ENCODE measurements at regions not wholly inside any gene's neighbourhood (a gene's known extent, or its start where the extent isn't known, plus 50 kb on each side); places are given as distances from the start of the nearest gene placed in this dataset.

DNA sequence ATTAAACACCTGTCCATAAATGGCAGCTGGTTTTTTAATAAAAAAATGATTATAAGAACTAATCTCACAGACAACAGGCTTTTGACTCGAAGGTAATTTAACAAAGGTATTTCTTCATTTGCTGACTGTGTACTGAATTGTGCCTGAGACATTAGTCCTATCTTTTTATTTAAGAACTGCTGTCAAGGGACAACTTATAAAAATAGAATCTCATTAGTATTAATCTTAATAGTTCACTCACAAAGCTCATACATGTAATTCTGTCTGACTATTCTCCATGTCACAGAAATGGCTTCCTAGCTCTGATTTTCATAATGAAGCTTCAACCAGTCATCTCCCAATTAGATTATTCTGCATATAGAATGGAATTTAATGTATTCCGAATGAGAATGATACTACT is 276.9 kb upstream of the PDZRN3 start:
- no peaks in the 10 kb centered on the region for H3K4me1 ChIP-seq
- H3K9ac ChIP-seq = no peak overlapping the region
- H3K27me3 ChIP-seq = no peaks in the 10 kb centered on the region
- no peak overlapping the region for H3K4me2 ChIP-seq
- H3K27ac ChIP-seq = no peak overlapping the region
- no peaks in the 10 kb centered on the region for H4K20me1 ChIP-seq
- H3K36me3 ChIP-seq = no peaks in the 10 kb centered on the region
- H3K4me3 ChIP-seq = no peak overlapping the region
- no peak for TF ChIP-seq Cebpa-rat (IDR thresholded peaks at IDR 0.05)
- H3K9me3 ChIP-seq = no peaks in the 10 kb centered on the region

DNA sequence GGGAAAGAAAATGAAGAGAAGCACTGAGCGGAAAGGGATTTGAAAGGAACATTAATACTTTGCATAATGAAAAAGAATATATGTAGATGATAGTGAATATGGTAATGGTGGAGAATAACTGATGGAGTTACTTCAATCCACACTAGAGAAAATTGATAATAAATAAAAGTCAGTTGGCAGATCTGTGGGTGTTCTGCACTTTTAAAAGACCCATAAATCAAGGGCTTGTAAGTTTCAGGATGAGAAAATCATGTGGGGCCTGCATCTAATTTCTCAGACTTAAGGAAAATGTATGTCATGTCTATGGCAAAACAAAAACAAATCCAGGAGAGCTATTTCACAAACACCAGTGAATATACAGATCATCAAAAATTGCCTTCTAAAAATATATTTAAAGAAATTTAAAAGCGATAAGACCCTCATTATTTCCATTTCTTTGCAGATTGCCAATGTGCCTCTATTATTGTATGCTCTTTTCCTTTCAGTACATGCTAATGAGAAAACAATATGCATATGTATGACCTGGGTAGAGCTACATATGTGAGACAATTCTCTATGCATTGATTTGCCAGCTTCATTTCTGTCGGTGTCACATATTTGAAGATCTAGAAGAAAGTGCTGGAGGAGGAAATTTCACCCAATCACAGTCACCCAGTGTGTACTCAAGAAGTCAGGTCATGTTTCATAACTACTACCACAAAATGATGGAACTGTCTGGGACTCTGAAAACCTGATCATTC is 269.9 kb upstream of the PDZRN3 start:
- Histone ChIP-seq H3K4me1 (no peaks in the 10 kb centered on the region), H4K20me1 (no peaks in the 10 kb centered on the region)
- TF ChIP-seq Cebpa-rat (IDR thresholded peaks at IDR 0.05) = no peak

DNA sequence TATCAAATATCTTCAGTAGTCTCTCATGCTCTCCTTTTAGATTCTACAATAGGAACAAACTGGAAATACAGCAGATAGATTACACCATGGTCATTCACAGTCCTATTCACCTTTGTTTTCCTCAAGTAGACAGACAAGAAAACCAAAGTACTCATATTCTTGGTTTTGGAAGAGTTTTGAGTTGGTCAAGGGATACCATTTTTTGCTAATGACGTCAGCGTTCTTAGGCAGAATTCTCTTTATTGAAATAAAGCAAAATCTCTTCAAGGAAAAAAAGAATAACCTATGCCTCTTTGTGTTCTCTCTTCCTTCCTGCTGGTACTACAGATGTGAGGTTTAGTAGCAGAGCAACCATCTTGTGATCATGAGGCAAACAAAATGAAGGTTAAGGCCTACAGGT is 268.3 kb upstream of the PDZRN3 start:
- Histone ChIP-seq H4K20me1 (no peaks in the 10 kb centered on the region), H3K27me3 (no peaks in the 10 kb centered on the region), H3K9me3 (no peaks in the 10 kb centered on the region), H3K4me1 (no peaks in the 10 kb centered on the region), H3K4me3 (no peak overlapping the region), H3K27ac (no peak overlapping the region), H3K9ac (no peak overlapping the region), H3K36me3 (no peaks in the 10 kb centered on the region), H3K4me2 (no peak overlapping the region)
- no peak for TF ChIP-seq Cebpa-rat (IDR thresholded peaks at IDR 0.05)

More for the DNA sequence above, 269.9 kb upstream of the PDZRN3 start:
- Histone ChIP-seq H3K27me3 (no peaks in the 10 kb centered on the region), H3K9ac (no peak overlapping the region), H3K36me3 (no peaks in the 10 kb centered on the region), H3K4me3 (no peak overlapping the region), H3K27ac (no peak overlapping the region), H3K4me2 (no peak overlapping the region), H3K9me3 (no peaks in the 10 kb centered on the region)

DNA sequence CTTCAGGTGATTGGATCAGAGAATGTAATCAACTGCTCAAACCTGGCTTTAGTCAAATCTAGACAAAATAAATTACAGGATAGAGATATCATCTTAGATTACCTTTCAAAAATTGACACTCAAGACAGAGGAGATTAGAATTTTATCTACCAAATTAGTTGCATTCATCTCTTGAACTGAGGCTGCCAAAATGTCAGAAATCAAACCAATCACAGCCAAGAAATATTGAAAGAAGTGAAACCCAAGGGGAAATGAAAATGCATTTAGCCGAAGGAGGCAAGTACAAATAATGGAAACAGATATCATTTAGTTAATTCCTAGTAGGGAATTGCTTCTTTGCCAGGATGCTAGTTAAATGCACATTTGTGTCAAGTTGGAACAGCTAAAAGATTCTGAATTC is 261.1 kb upstream of the PDZRN3 start:
- Histone ChIP-seq H3K36me3 (no peaks in the 10 kb centered on the region), H3K4me2 (no peak overlapping the region), H3K9ac (no peak overlapping the region), H4K20me1 (no peaks in the 10 kb centered on the region), H3K4me1 (no peaks in the 10 kb centered on the region), H3K27me3 (no peaks in the 10 kb centered on the region), H3K9me3 (no peaks in the 10 kb centered on the region), H3K27ac (no peak overlapping the region), H3K4me3 (no peak overlapping the region)
- TF ChIP-seq Cebpa-rat (IDR thresholded peaks at IDR 0.05) = no peak

DNA sequence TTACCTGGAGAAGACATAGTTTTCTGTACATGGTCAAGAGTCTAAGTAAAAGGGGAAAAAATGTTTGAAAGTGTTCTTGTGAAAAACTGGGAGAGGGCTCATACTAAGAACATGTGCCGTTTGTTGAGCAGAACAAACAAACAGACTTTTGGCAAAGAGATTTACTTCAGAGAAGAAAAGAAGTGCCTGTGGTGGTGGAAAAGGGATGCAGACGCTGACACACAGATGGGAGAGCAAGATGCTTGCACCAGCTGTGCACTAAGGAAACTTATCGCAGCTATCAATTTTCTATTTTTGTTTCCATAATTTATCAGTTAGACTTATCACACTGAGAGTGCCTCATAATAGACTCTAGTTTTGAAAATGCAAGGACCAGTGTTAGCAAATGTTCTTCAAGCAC is 259.6 kb upstream of the PDZRN3 start:
- no peaks in the 10 kb centered on the region for H3K9me3 ChIP-seq
- no peak overlapping the region for H3K9ac ChIP-seq
- no peak overlapping the region for H3K27ac ChIP-seq
- H3K36me3 ChIP-seq = no peaks in the 10 kb centered on the region
- H3K27me3 ChIP-seq = no peaks in the 10 kb centered on the region
- no peaks in the 10 kb centered on the region for H4K20me1 ChIP-seq
- H3K4me3 ChIP-seq = no peak overlapping the region
- no peak for TF ChIP-seq Cebpa-rat (IDR thresholded peaks at IDR 0.05)
- no peak overlapping the region for H3K4me2 ChIP-seq
- no peaks in the 10 kb centered on the region for H3K4me1 ChIP-seq

DNA sequence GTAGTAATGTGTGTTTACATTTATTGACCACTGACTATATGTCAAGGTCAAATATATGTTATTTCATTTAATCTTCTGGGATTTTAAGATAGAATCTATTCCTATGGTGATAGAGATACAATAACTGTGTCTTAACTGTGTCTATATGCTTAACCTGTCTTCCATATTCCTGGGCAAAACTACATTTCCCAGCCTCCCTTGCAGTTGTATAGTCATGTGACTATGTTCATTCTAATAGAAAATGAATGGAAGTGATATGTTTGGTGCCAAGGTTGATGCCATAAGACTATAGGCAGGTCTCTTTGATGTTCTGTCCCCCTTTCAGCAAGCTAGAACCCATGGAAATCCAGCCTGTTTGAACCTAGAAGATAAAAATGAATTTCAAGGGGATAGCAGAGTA is 258.8 kb upstream of the PDZRN3 start:
- Histone ChIP-seq H3K4me1 (no peaks in the 10 kb centered on the region), H3K4me2 (no peak overlapping the region)

DNA sequence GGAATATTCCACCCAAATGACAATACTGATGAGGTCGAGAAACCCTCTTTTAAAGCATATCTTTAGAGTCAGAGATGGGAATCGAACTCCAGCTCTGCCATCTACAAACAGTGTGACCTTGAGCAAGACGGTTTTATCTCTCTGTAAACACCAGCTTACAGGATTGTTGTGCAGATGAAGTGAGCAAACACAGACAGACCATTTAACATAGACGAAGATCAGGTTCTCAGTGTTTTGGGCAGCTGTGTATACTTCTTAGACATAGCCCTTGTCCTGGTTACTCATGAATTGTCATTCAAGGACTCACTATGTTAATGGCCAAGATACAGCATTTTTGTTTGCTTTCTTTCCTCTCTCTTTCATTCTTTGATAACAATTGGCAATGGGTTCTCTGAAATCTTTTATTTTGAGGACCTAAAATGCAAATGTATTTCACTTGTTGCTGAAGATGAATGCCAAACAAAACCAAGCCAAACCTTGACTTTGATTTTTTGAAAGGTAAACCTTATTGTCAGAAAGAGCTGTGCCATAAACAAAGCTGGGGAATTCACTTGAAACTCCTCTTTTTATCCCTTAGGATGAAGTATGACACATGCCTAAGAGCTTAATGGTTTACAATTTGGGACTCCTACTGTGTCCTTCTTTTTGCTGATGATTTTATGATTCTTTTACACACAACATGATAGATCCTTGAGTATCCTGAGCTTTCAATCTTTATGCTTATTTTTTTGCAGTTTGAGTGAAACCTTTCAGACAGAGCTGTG is 250.0 kb upstream of the PDZRN3 start:
- Histone ChIP-seq H4K20me1 (no peaks in the 10 kb centered on the region), H3K4me3 (no peak overlapping the region), H3K4me1 (no peaks in the 10 kb centered on the region), H3K36me3 (no peaks in the 10 kb centered on the region), H3K27me3 (no peaks in the 10 kb centered on the region), H3K27ac (no peak overlapping the region), H3K4me2 (no peak overlapping the region), H3K9me3 (no peaks in the 10 kb centered on the region), H3K9ac (no peak overlapping the region)
- no peak for TF ChIP-seq Cebpa-rat (IDR thresholded peaks at IDR 0.05)

More for the DNA sequence above, 258.8 kb upstream of the PDZRN3 start:
- Histone ChIP-seq H4K20me1 (no peaks in the 10 kb centered on the region), H3K27ac (no peak overlapping the region), H3K4me3 (no peak overlapping the region), H3K9ac (no peak overlapping the region), H3K9me3 (no peaks in the 10 kb centered on the region), H3K27me3 (no peaks in the 10 kb centered on the region), H3K36me3 (no peaks in the 10 kb centered on the region)
- TF ChIP-seq Cebpa-rat (IDR thresholded peaks at IDR 0.05) = no peak

DNA sequence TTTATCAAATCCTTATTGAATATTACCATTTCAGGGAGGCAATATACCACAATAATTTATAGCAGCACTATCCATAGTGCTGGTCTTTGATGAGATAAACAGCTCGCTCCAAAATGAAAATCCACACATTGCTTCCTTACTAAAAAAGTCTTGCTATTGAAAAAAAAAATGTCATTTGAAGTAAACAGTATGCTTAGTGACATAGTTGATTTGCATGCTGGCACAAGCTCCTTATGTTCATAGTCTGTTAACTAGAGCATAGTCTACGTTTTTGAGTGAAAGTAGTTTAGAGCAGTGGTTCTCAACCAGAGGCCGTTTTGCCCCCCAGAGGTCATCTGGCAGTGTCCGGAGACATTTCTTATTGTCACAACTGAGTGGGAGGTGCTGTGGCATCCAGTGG is 249.4 kb upstream of the PDZRN3 start:
- Histone ChIP-seq H3K36me3 (no peaks in the 10 kb centered on the region), H4K20me1 (no peaks in the 10 kb centered on the region), H3K4me2 (no peak overlapping the region), H3K27me3 (no peaks in the 10 kb centered on the region), H3K4me1 (no peaks in the 10 kb centered on the region), H3K9me3 (no peaks in the 10 kb centered on the region), H3K4me3 (no peak overlapping the region), H3K9ac (no peak overlapping the region), H3K27ac (no peak overlapping the region)
- TF ChIP-seq Cebpa-rat (IDR thresholded peaks at IDR 0.05) = no peak

DNA sequence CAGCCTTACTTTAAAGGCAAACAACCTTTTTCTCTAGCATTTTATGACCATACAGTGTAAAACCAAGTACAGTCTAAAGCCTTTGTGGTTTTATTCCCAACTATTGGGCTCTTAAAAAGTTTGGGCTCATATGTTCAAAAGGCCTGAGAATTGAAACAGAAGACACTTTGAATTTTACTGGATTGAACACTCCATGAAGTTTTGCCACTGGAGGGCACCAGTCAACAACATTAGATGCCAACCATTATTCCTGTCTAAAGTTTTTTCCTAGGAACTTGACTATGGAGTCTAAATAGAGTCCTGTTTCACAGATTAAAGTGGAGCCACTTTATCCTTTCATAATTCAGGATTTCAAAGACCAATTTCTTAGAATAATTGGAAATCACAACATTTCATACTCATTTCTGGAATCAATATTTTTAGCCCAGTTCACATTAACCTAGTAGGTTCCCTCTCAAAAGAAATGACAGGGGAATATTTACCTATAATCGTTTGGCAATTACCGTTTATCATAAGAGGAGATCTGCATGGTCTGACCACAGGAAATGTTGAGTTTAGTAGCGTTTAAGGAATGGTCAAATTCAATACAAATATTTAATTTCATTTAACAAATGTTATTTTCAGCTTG is 244.1 kb upstream of the PDZRN3 start:
- no peak overlapping the region for H3K4me3 ChIP-seq
- no peak overlapping the region for H3K27ac ChIP-seq
- no peaks in the 10 kb centered on the region for H3K27me3 ChIP-seq
- no peaks in the 10 kb centered on the region for H4K20me1 ChIP-seq
- H3K4me2 ChIP-seq = no peak overlapping the region
- TF ChIP-seq Cebpa-rat (IDR thresholded peaks at IDR 0.05) = no peak
- no peak overlapping the region for H3K9ac ChIP-seq
- H3K9me3 ChIP-seq = no peaks in the 10 kb centered on the region
- H3K36me3 ChIP-seq = no peaks in the 10 kb centered on the region
- no peaks in the 10 kb centered on the region for H3K4me1 ChIP-seq

DNA sequence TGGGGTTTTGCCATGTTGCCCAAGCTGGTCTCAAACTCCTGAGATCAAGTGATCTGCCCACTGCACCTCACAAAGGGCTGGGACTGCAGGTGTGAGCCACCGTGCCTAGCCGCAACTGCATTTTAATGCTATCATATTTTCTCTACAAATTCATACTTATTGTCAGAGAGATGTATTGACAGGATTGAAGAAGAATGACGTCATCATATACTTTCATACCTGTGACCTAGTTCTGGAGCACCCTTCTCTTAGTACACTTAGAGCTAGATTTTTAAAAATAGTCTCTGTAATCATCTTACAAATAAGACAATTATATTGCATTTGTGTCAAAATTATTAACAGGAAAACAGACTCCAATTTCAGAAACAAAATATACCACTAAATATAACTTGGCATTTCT is 242.8 kb upstream of the PDZRN3 start:
- no peak for TF ChIP-seq Cebpa-rat (IDR thresholded peaks at IDR 0.05)
- Histone ChIP-seq H3K36me3 (no peaks in the 10 kb centered on the region), H4K20me1 (no peaks in the 10 kb centered on the region), H3K4me1 (no peaks in the 10 kb centered on the region), H3K9me3 (no peaks in the 10 kb centered on the region), H3K4me3 (no peak overlapping the region), H3K9ac (no peak overlapping the region), H3K27ac (no peak overlapping the region), H3K4me2 (no peak overlapping the region), H3K27me3 (no peaks in the 10 kb centered on the region)

All from BLaER1 (cell line).